Left colon (tissue), 2 donors: ENCODE measurements at regions not wholly inside any gene's neighbourhood (a gene's known extent, or its start where the extent isn't known, plus 50 kb on each side); places are given as distances from the start of the nearest gene placed in this dataset.

Experiments used
- ATAC-seq: fragments of 200-7000 bp; cut with Tn5 transposase; one replicate; pipeline ENCODE4 v1.9.1; 2020; ENCODE audit warnings: mild to moderate bottlenecking, moderate library complexity
- DNase-seq, 2 donors: peaks; one replicate each; pipeline ENCODE4 v3.0.0-alpha.2; 2020
- intact Hi-C, 2 donors: fragments of 100-400 bp; cut with DNase I in 1 of 2; cut with micrococcal nuclease in 1 of 2; formaldehyde crosslinking; loops; one replicate each; pipeline versions ENCODE4 v1.11.2 to v1.14.0; 2022; cut with DNase I, micrococcal nuclease
- donor health status: DM: no; HTN: no; CAD: no.
- donor health status: DM: yes; HTN: yes; CAD: no.

- ATAC-seq (no peak), DNase-seq (no peak)
- intact Hi-C loops = no loop called here
Measured at GRCh38 chr2:158732573-158733429, 62.3 kb upstream of the DAPL1 start.

GRCh38 chr2:158733430-158733755 is 61.7 kb upstream of the DAPL1 start:
- intact Hi-C loops = no loop called here
- DNase-seq (no peak), ATAC-seq (no peak)

DNA sequence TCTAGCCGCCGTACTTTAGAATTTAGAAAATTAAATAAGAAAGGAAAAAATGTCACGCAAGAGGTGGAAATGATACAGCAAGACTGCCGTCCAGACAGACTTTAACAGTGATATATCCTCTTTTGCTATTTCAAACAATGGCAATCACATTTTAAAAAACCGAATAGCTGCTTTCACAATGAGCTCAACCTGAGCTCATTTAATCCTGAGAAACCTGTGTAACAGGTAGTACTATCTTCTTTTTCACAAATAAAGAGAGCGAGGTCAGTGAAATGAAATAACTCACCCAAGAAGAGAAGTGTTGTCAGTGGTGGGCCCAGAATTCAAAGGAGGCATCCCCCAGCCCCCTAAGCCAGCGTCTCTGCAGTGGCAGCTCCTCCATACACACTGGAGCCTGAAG is 60.7 kb upstream of the DAPL1 start:
- ATAC-seq (no peak), DNase-seq (no peak)
- intact Hi-C loops = no loop called here

DNA sequence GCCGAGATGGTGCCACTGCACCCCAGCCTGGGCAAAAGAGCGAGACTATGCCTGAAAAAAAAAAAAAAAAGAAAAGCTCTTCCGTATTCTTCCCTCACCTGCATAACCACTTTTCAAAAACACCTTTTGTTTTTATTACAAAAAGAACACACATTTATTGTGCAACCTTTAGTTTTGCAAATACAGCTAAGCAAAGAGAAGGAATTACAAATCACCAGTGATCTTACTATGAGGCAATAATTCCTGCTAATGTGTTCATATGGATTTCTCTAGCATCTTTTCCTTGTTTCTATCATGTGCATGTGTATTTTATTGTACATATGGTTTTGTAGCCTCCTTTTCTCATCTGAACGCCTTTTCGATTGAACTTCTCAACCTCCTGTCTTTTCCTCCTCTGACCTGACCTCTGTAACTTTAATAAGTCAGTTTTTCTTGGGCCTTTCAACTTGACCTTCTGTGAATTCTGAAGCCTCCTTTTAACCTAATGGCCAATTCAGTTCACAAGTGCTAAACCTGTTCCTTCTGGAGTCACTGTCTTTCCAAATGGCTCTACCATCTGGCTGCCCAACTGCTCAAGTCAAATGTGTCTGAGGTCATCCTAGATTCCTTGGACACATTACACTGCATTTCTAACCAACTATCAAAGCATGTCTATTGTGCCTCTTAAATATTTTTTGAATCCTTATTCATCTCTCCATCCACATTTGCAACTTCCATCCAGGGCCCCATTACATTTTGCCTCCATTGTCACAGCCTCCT is 59.1 kb upstream of the DAPL1 start:
- intact Hi-C loops = no loop called here

GRCh38 chr2:158738363-158738762 is 56.8 kb upstream of the DAPL1 start:
- ATAC-seq = no peak
- DNase-seq = no peak
- intact Hi-C loops = no loop called here

More for the DNA sequence above, 59.1 kb upstream of the DAPL1 start:
- DNase-seq (no peak), ATAC-seq (peak; percentile 67)

GRCh38 chr2:158740127-158740526 is 55.0 kb upstream of the DAPL1 start:
- no peak for ATAC-seq
- no peak for DNase-seq
- intact Hi-C loops = loop anchor here in 1 of 2 donors (10.0 kb wide), 1 partner anchor 705 kb away; no protein-coding TSS in a partner anchor

DNA sequence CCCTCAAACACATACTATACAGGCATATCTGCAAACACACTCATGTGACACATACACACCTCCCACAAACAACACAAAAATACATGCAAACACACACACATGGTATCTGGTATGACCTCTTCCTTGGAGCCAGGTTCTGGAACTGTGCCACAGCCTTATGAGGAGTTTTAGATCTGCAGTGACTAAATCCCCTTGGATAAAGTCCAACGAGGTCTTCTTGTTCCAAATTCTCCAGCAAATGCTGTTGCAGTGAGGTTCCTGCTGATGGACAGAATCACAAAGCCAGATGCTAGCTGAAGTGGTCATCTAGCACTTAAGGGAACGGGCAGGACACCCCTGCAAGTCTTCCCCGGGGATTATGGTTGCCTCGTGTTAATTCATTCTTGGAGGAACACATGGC is 54.5 kb upstream of the DAPL1 start:
- DNase-seq = no peak
- no peak for ATAC-seq
- intact Hi-C loops = loop anchor here in 1 of 2 donors (10.0 kb wide), 1 partner anchor 706 kb away; no protein-coding TSS in a partner anchor

GRCh38 chr2:158741625-158742024 is 53.5 kb upstream of the DAPL1 start:
- ATAC-seq (no peak), DNase-seq (no peak)
- intact Hi-C loops = loop anchor here in 1 of 2 donors (10.0 kb wide), 1 partner anchor 707 kb away; no protein-coding TSS in a partner anchor

DNA sequence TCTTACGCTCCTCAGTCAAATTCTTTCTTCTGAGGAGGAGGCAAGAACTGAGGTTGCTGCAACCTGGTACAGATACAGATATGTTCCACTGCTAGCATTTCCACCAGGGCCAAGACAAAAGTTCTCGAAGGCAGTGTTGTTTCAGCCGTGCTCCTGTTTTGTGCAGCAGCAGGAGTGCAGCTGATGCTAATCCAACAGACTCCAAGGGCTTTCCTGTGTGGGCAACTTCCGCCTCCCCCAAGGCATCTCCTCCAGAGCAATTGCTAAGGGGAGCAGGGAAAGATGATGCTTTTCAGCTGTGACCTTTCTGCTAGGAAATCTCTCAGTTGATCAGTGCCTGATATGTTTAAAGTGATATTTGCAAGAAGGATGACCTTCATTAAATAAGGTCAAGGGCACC is 52.6 kb upstream of the DAPL1 start:
- no peak for ATAC-seq
- DNase-seq = no peak
- intact Hi-C loops = loop anchor here in 1 of 2 donors (10.0 kb wide), 1 partner anchor 708 kb away; no protein-coding TSS in a partner anchor

DNA sequence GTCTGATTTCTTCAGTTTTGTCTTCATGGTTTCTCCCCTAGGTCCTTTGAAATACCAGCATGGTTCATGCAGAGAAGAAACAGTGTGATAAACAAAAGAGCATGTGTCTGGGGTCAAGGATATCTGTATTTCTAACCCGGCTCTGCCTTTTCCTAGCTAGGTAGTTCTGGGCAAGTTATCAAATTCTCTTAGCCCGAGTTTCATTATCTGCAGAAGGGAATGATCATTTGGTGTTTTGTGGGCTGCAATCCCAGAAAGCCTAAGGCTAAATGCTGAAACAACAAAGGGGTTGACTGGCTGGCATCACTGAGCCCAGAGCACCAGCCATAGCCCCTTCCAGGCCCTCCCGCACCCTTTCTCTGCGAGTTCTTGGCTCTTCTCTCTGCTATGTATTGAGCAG is 51.7 kb upstream of the DAPL1 start:
- intact Hi-C loops = loop anchor here in 1 of 2 donors (10.0 kb wide), 1 partner anchor 709 kb away; no protein-coding TSS in a partner anchor
- DNase-seq (no peak), ATAC-seq (no peak)

- intact Hi-C loops = loop anchor here in 1 of 2 donors (10.0 kb wide), 1 partner anchor 709 kb away; no protein-coding TSS in a partner anchor
- ATAC-seq = no peak
- no peak for DNase-seq
Measured at GRCh38 chr2:158743879-158744278, 51.2 kb upstream of the DAPL1 start.

GRCh38 chr2:158745067-158745865 is 49.9 kb upstream of the DAPL1 start:
- peak in 1 of 2 donors; percentile 63 for DNase-seq
- intact Hi-C loops = loop anchor here (5.0 to 10.0 kb wide), 2 partner anchors 288 to 710 kb away; partner anchors contain the start of genes CCDC148 (in 1 of the 2) and PKP4 (in 1 of the 2)
- peak; percentile 64 for ATAC-seq
